ELF-1 (cell line): ENCODE measurements at regions not wholly inside any gene's neighbourhood (a gene's known extent, or its start where the extent isn't known, plus 50 kb on each side); places are given as distances from the start of the nearest gene placed in this dataset.
A peak's percentile ranks its signal among the peaks of the same experiment; 100 is the strongest.
"Not testable (repeated sequence)": the region's sequence is repeated elsewhere in the genome, so short reads cannot be mapped to it uniquely, and the experiment has no call there.

Experiments
- DNase-seq: peaks from one replicate; pipeline ENCODE4 v3.0.0-alpha.2; 2016; ENCODE audit warnings: low read depth, low spot score

DNA sequence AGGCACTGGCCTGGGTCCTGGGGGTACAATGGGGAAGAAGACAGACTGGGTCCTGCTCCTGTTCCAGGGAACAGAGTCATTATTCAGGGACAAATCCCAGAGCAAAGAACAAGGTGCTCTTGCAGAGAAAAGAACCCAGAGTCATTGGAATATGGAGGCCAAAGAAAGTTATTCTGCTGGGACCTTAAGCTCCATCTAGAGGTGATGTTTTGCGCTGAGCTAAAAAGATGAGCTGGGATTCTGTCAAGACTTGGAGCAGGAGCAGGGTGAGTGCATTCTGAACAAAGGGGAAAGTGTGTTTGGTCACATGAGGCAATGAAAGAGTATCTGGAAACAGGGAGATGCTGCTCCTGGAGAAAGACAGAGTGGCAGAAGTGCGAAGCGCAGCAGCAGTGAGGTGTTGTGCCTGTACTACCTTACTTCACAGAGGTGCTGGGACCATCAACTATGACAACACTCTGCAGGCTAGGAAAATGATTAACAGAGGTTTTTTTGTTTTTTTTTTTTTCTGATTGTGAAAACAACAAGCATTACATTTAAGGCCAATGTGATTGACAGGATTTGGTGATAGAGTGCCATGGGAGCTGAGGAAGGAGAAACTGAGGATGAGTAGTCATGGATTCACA, 95.3 kb upstream of the TNFSF11 start:
- DNase-seq = peak; percentile 46

DNA sequence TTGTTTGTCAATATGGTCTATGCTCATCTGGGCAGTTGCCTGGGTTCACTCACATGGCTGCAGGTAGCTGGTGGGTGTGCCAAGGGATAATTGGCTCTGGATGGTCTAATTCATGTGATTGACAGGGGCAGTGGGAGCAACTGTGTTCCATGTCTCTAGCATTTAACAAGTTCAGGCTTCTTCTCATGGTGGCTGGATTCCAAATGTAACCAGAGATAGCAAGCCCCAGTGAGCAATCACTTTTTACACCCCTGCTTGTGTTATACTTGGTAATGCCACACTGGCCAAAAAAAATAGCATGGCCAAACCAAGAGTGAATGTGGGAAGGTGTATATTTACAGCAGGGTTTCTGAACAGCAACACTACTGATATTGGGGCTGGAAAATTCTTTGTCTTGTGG, 89.6 kb upstream of the TNFSF11 start:
- DNase-seq = no peak

DNA sequence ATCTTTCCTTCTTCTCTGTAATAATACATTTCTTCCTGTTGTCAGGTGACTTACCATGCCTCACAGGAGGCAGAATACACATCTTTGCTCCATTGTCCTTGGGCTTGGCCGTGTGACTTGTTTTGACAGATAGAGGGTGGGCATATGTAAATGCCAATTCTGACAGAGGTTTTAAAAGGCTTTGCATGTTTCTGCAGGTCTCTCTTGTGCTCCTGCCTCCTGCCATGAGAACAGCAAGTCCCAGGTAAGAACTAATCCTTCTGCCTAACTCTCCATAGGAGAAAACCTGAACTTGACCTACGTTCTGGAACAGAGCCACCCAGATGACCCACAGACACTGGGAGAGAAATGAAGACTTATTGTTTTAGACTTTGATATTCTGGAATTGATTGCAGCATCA, 88.7 kb upstream of the TNFSF11 start:
- DNase-seq = no peak

DNA sequence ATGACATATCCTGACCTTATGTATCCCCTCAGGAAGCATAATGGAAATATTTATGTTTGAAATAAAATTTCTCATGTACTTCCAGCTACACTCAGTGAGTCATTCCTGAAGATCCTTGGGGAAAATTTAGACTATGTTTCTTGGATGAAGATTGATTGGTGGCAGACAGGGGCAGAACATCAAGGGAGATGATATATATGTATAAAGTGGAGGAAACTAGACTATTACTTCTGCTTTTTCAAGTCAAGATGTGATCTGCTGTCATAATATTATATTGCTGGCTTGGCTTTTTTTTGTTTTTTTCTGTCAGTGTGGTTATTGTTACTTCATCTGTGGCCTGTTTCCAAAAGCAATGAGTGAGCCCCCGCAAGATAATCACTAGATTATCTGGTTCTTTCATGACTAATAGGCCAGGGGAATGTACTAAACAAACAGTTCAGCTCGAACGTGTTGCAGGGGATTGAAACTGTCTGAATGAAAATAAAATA, 87.2 kb upstream of the TNFSF11 start:
- DNase-seq = no peak

DNA sequence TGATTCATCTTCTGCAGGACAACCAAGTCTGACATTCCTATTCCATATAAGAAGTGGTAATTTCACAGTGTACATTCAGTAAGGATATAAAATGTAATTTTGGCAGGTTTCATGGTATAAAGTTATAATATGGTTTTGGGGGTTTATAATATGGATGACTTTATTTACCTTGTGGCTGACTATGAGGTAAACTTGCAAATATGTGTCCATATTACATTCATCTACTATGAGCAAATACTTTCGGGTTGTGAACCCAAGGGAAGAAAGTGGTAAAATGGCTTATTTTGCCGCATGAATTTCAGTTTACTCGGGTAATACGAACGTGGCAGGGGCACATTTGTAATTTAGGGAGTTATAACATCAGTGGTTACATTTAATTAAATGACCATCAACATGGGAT, 86.7 kb upstream of the TNFSF11 start:
- no peak for DNase-seq

DNA sequence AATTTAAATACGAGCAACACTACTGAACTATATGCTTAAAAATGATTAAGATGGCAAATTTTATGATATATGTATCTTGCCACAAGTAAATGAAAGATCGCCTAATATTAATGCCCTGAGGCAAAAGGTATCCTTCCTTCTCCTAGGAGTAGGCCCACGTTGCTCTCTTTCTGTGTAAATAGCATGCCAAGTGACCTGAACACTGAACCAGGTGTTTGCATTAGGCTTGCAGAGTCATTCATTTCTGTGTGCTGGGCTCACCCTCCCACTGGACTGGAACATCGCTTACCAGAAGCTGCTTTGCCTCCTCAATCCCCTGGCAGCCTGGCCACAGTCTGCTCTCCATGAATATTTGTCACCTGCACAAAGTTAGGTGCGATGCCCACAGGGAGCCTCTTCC, 83.3 kb upstream of the TNFSF11 start:
- no peak for DNase-seq

DNA sequence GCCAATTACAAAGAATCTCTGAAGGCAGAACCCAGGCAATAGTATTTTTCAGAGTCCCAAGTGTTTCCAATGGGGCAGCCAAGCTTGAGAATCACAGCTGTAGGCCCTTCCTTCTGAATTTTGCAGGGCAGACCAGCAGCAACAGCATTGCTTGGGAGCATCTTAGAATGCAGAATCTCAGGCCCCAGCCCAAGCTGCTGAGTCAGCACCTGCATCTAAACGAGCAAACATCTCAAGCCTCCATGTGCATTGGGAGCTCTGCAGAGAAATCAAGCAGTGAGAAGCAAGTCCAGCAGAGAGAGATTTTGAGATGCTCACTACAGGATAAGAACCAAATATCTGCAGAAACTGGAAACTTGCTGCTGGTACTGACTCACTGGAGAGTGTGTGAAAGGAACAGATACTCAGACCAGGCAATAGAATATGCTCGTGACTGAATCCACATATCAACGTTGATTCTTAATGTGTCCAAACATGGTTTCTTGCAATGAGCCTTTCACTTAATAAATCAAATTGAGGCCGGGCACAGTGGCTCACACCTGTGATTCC, 81.5 kb upstream of the TNFSF11 start:
- DNase-seq = no peak

DNA sequence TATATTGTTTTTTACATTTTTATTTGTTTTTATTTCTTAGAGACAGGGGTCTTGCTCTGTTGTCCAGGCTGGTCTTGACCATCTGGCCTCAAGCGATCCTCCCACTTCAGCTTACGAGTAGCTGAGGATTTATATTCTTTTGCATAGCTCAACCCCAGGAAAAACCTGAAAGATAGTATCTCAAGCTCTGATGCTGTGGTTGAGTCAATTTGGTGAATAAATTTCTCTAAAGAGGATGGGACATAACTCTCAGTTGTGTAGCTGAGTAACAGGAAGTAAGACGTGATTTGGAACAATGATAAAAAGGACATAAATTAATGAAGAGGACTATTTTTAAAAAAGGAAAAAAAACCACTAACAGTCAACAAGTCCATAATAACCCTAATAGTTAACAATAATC, 79.8 kb upstream of the TNFSF11 start:
- DNase-seq = no peak

DNA sequence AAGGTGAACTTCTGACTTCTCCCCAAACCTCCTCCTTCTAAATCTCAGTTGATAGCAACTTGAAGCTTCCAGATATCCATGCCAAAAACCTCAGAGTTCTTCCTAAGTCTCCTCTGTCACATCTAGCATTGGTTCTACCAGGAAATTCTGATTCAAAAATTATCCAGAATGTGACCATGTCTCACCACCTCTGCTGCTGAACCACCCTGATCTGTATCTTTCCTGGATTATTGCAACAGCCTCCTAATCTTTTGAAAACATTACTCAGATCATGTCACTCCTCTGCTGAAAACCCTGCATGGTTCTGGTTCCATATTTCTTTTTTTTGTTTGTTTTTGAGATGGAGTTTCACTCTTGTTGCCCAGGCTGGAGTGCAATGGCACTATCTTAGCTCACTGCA, 78.7 kb upstream of the TNFSF11 start:
- DNase-seq = no peak

DNA sequence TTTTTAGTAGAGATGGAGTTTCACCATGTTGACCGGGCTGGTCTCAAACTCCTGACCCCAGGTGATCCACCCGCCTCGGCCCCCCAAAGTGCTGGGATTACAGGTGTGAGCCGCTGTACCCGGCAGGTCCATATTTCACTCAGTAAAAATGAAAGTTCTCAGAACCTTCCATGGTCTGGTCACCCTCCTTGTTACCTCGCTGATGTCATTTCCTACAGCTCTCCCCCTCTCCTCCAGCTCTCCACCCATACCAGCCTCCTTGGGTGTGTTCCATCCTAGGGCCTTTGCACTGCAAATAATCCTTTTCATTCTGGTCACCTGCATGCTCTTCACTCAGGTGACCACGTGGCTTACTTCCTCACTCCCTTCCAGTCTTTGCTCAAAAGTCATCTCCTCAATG, 78.2 kb upstream of the TNFSF11 start:
- DNase-seq = no peak

DNA sequence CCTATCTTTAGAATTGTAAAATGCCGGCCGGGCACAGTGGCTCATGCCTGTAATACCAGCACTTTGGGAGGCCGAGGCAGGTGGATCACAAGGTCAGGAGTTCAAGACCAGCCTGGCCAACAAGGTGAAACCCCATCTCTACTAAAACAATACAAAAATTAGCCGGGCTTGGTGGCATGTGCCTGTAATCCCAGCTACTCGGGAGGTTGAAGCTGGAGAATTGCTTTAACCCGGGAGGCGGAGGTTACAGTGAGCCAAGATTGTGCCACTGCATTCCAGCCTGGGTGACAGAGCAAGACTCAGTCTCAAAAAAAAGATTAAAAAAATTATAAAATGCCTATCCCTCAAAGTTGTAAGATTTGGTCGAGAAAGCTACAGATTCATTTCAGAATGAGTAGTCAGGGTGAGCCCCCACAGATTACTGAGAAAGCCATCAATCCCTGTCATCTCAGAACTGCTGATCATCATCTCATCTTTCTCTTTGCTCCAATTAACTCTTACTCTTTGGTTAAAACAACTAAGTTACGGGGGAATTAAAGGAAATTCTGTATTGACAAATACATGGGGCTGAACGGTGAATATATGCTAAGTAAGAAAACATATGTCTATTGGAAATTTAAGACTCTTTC, 76.9 kb upstream of the TNFSF11 start:
- not testable (repeated sequence) for DNase-seq

DNA sequence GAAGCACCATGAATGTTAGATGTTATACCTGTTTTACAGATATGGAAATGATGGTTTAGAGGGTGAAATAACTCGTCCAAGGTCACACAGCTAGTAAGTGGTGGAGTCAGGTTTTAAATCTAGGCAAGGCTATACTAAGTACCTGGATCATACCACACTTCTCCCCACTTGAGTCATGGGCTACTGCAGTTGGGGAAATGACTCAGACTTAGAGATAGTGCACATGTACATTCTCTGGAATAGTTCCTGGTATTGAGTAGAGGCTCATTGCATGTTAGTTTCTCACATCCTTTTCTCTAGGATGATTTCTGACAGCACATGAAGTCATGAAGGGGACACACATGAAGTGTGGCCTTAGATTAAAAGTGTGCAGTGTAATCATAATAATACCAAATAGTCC, 76.2 kb upstream of the TNFSF11 start:
- DNase-seq = no peak

DNA sequence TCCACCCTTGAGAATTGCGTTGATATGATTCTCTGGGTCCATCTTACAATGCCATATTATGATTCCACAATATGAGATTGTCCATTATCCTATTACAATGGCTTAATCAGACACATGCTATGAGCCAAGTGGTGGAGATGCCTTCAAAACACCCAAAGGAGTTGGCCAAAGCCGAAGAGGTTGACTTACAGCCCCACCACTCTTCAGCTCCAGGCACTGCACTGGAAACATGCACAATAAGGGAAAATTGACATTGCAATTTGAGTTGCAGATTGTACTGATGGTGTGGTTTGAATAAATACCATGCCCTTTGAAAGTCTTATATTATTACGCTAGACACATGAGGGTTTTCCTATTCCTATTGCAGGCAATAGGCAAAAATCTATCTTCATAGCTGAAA, 75.4 kb upstream of the TNFSF11 start:
- DNase-seq = no peak
